HG03064 (cell line): ENCODE measurements at regions not wholly inside any gene's neighbourhood (a gene's known extent, or its start where the extent isn't known, plus 50 kb on each side); places are given as distances from the start of the nearest gene placed in this dataset.

Source experiments
- ATAC-seq: cut with Tn5 transposase; IDR thresholded peaks from one replicate; pipeline ENCODE4 v1.9.1; 2021; ENCODE audit warnings: low read depth; ENCODE audit not compliant: unreplicated experiment

DNA sequence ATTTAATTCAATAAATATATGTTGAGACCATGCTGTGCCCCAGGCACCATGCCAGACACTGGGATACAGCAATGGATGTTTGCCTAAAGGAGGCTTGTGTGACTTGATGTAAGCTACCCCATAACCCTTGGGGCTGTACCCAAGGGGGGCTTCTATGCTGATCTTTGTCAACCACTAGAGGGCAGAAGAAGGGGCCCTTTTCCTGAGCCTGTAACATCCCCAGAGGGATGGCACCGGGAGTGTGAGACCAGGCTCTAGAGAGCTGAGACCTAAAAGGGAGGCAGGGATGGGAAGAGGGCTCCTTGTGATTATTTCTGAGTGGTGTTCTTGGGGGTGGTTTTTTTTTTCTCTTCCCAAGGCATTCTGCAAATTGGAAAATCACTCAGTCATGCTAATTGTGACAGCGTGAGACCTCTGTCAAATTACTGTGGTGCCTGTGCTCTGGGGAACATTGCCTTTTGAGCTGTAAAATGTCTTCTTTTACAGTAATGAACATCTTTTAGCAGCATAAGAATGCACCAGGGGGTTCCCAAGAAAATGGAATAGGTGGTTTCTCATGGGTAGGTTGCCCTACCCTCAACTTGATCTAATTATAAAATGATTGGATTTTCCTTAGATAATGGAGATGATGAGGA, 138.7 kb upstream of the SLC24A3 start:
- no peak for ATAC-seq

- ATAC-seq: no peak
Observed at GRCh38 chr20:19074356-19074755, 138.1 kb upstream of the SLC24A3 start.

DNA sequence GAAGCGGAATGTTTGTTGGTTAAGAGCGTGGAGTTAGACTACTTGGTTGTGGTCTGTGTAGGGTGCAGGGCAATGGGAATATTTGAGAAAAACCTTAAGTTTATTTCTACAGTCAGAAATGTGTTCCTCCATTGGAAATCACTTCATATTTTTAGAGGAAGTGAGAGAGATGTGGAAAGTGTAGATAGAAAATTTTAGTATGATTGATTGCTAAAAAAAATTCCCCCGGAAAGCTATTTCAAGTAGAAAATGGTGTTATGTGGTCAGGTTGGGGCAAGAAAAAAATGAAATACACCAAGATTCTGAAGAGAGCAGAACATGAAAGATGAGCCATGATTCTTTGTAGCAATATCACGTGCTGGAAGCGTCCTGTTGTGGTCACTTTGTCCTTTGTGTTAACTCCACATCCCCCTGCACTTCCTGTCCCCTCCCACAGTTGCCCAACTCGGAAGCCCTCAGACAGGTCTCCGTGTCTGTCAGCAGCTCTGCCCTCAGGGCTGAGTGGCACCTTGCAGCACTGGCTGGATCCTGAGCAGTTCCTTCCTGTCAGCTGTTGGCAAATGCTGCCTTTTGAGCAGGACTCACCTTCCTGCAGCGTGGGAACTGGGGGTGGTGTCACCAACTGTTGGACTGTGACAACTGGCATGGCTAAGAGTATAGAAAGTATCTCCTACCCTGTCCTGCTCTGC, 137.5 kb upstream of the SLC24A3 start:
- ATAC-seq: peak; percentile 54

GRCh38 chr20:19077370-19078220, 134.8 kb upstream of the SLC24A3 start:
- ATAC-seq: no peak

GRCh38 chr20:19078448-19079373, 133.7 kb upstream of the SLC24A3 start:
- no peak for ATAC-seq

GRCh38 chr20:19079536-19080299, 132.7 kb upstream of the SLC24A3 start:
- no peak for ATAC-seq

DNA sequence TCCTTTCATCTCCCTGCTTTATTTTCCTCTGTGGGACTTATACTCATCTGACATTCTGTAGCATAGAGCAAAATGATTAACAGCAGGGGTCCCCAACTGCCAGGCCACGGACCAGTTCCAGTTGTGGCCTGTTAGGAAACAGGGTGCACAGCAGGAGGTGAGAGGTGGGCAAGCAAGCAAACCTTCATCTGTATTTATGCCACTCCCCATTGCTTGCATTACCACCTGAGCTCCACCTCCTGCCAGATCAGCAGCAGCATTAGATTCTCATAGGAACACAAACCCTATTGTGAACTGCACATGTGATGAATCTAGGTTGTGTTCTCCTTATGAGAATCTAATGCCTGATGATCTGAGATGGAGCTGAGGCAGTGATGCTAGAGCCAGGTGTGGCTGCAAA, 130.5 kb upstream of the SLC24A3 start:
- ATAC-seq: no peak

- no peak for ATAC-seq
Observed at GRCh38 chr20:19083136-19083621, 129.3 kb upstream of the SLC24A3 start.

DNA sequence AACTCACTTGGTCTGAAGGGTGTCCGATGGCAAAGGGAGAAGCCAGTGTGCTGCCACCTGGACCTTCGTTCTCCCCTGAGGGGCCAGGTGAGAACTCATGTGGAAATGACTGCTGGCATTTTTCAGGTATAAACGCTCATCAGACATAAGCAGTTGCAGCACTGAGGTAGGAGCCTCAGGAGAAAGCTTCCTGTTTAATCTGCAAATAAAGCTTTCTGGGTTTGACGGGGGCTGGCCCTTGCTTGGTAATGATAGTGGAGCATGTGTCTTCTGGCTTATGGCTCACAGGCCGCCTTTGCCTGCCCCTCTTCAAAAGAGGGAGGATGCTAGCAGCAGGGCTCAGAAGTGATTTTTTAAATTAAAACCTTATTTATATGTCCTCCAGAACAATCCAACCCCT, 122.1 kb upstream of the SLC24A3 start:
- no peak for ATAC-seq

- no peak for ATAC-seq
Observed at GRCh38 chr20:19094959-19095541, 117.4 kb upstream of the SLC24A3 start.

DNA sequence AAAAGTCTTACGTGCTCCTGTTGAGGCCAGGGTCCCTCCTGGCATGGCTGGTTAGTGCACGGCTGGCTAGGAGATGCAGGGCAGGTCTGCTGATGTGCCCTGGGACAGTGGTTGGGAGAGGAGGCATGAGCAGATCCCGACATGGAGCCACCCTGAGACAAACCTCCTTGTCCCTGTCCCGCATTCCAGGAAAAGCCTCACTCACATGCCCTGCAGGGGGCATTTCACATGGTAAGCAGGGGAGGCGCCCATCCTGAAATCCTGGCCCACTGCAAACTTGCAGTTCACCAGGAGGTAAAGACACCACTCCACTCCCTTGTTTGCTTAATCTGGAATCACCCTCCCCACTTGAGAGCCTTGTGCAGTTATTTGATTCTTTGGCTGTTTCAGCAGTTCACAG, 116.7 kb upstream of the SLC24A3 start:
- no peak for ATAC-seq

- ATAC-seq: no peak
Observed at GRCh38 chr20:19096843-19097242, 115.6 kb upstream of the SLC24A3 start.

DNA sequence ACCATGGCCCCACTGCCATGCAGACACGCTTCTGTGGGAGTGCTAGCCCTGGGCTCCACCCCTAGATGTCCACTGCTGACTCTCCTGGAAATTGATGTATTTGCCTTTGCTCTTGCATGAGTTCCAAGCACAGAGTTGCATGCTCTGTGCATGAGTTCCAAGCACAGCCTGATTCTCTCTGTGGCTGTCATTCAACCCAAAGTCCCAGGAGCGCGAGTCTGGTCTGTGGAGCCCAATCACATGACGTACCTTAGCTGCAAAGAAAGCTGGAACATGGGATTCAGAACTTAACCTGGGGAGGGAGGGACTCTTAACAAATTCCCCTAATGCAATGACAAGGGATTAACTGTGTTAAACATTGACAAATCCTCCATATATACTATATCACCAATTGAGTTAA, 114.3 kb upstream of the SLC24A3 start:
- no peak for ATAC-seq

DNA sequence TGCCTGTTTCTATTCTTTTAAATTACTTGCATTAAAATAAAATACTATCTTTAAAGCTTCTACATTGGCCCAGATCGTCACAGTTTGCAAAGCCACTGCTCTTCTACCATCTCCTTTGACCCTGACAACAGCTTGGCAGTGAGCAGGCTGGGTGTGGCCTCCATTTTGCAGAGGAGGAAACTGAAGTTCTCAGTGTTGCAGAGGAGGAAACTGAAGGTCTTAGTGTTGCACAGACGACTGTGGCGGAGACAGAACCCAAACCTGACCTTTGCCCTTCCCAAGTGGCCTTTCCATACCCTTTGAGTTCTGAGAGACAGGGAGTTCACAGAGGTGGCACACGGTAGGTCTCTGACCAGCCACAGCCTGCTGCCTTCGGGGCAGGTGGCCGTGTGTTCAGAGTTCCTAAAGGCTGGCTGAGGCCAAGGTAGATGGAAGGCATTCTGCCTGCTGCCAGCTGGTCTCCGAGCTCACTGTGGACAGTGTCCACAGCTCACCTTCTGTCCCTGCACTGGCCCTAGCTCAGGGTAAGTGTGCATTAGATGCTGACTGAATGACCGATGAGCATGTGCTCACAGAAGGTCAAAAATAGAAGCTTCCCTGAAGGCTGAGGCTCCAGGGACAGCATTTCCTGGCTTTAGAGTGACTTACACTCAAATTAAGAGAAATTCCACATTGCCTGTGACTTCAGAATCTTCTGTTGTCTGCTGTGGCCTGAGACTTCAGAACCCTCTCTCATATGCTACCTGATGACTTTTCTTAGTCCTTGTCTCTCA, 113.5 kb upstream of the SLC24A3 start:
- ATAC-seq: no peak

DNA sequence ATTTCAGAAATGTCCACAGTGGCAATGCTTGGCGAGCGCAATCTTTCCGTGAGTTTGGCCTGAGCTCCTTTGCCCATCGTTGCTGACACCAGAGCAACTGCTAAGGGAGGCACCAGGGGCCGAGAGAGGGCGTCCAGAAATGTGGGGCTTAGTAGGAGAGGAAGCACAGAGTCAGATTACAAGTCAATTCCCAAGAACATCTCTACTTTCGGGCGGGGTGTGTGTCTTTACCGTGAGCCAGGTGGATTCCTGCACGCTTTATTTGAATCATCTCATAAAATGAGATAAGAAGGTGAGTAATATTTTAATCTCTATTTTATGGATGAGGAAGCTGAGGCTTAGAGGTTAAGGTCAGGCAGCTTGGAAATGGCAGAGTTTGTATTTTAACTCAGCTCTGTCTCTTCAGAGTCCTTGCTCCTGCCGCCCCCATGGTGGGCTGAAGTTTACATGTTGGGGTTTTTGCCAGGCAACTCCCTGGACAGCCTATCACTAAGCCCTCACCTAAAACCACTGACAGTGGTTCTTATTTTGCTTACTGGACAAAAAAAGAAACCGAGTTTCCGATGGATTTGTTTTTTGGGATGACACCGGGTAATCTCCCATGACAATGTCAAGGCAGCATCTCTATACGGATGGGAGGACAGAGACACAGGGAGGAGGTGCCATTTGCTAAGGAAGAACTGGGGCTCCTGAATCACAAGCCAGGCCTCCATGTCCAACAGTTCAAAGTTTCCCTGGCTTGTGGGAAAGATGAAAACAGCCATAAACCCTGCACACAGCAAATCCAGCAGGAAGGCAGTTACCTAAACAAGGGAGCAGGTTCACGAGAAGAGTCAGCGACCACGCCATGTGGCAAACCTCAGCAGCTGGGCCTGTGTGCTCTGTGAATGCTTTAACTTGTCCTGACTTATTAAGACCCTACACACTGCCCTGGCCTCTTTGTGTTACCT, 112.6 kb upstream of the SLC24A3 start:
- ATAC-seq: no peak

DNA sequence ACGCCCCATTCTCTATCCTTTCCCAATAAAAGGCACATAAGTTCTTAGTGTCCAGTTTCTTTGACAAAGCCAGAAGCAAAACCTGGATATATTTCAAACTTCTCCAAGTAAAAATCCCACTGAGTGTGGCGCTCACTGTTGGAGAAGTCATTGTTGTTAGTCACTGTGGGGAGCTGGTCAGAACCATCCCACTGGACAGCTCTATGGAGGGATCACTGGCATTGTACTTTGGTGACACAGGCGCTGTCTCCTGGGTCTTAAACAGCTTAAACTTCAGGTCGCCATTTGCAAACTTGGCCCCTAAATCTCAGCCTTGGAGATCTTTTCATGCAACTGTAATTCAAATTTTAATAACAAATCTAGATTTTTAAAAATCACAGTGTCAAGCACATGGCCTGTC, 111.5 kb upstream of the SLC24A3 start:
- no peak for ATAC-seq

DNA sequence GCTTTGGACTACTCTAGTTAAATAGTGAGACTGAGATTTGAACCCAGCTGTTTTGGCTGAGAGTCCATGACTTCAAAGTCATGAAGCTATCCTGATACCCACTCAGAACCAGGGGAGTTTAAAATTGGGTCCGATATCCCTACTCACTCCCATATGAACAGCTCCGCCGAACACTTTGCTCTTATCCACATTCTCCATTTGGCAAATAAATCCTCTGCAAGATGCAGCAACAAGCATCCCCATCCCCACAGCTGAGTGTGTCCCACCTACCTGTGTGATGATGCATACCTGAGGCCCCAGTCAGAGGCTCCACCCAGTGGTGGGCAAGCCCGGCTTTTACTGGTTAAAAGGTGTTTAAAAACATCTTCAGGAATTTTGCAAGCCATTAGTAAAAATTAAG, 108.3 kb upstream of the SLC24A3 start:
- no peak for ATAC-seq
